ENCODE measurements at regions not wholly inside any gene's neighbourhood (a gene's known extent, or its start where the extent isn't known, plus 50 kb on each side); places are given as distances from the start of the nearest gene placed in this dataset.

GRCh38 chr14:60573943-60574495 lies 65.1 kb downstream of the SIX6 start:
- no peak overlapping the region for H3K4me3 ChIP-seq
- H3K9me3 ChIP-seq (replicated peaks; ENCODE audit: control insufficient read depth, insufficient read depth, low read depth, low read length), result no peaks in the 10 kb centered on the region
- FAIRE-seq (no peak), ATAC-seq (no peak), DNase-seq (ENCODE audit: extremely low read depth in 1 of 4, low spot score in 3 of 4) (no peak)
- H4K20me1 ChIP-seq (replicated peaks; ENCODE audit: control insufficient read depth, insufficient read depth, low read length), result no peaks in the 10 kb centered on the region
- H3K4me1 ChIP-seq (replicated peaks in 1 of 2; ENCODE audit: control insufficient read depth in 2 of 2, insufficient read depth in 2 of 2, low read length in 2 of 2), result no peaks in the 10 kb centered on the region
- no peak overlapping the region for H2AFZ ChIP-seq (ENCODE audit: low read depth, low read length)
- no peak for TF ChIP-seq CBX2 (IDR thresholded peaks at IDR 0.05; ENCODE audit: insufficient read depth, low read length, poor library complexity, severe bottlenecking)
- TF ChIP-seq CREBBP (IDR thresholded peaks at IDR 0.05; ENCODE audit: low read depth, low read length), result no peak
- TF ChIP-seq ZBTB7A (IDR thresholded peaks at IDR 0.05; ENCODE audit: borderline replicate concordance, control insufficient read depth, low read depth, low read length), result no peak
- TF ChIP-seq, protein P1, sequence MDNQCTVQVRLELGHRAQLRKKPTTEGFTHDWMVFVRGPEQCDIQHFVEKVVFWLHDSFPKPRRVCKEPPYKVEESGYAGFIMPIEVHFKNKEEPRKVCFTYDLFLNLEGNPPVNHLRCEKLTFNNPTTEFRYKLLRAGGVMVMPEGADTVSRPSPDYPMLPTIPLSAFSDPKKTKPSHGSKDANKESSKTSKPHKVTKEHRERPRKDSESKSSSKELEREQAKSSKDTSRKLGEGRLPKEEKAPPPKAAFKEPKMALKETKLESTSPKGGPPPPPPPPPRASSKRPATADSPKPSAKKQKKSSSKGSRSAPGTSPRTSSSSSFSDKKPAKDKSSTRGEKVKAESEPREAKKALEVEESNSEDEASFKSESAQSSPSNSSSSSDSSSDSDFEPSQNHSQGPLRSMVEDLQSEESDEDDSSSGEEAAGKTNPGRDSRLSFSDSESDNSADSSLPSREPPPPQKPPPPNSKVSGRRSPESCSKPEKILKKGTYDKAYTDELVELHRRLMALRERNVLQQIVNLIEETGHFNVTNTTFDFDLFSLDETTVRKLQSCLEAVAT (IDR thresholded peaks at IDR 0.05), result no peak
- TF ChIP-seq USF2 (CRISPR knock-in tag; IDR thresholded peaks at IDR 0.05), result no peak
- no peak overlapping the region for H3K9ac ChIP-seq (ENCODE audit: insufficient read depth in 1 of 2, low read depth in 2 of 2, low read length in 2 of 2)
- in situ Hi-C loops (cut with MboI), result loop anchor here (25.0 kb wide), 1 partner anchor 512 kb away; no protein-coding TSS in a partner anchor
- no peak overlapping the region for H3K27ac ChIP-seq (ENCODE audit: extremely low read depth, low read depth, low read length)
- WGBS (ENCODE audit: insufficient coverage, low coverage, missing lambda C conversion rate), result 2% methylated on average over 4 of the region's 4 CpGs
- CTCF ChIA-PET (ENCODE audit: low intra/inter-chr PET ratio), result no interaction called here
- BruUV-seq (replicated peaks), result no TSS peak
- H3K4me2 ChIP-seq (ENCODE audit: insufficient read depth, low read length), result no peak overlapping the region
- intact Hi-C loops (cut with micrococcal nuclease), result no loop called here
- POLR2A ChIA-PET, result interaction anchor here (0.7 kb wide), 1 partner anchor 400 kb away, joined by 3 read pairs; no protein-coding TSS in a partner anchor
- no peaks in the 10 kb centered on the region for H3K36me3 ChIP-seq (ENCODE audit: control insufficient read depth, insufficient read depth, low read length)
- H3K27me3 ChIP-seq (ENCODE audit: control insufficient read depth in 2 of 2, insufficient read depth in 2 of 2, low read length in 2 of 2), result no peaks in the 10 kb centered on the region
- H3K79me2 ChIP-seq (ENCODE audit: control insufficient read depth, insufficient read depth, low read length), result no peaks in the 10 kb centered on the region
- no peaks in the 10 kb centered on the region for H3K9me1 ChIP-seq (ENCODE audit: control insufficient read depth, insufficient read depth, low read length)

Measured in K562 (cell line).